ENCODE measurements at regions not wholly inside any gene's neighbourhood (a gene's known extent, or its start where the extent isn't known, plus 50 kb on each side); places are given as distances from the start of the nearest gene placed in this dataset.

GRCh38 chr7:113986216-113986615, 67.4 kb upstream of the PPP1R3A start:
- Histone ChIP-seq H3K4me1 (replicated peaks in 1 of 2) (no peaks in the 10 kb centered on the region), H3K4me3 (no peak overlapping the region), H3K36me3 (replicated peaks in 1 of 2) (no peaks in the 10 kb centered on the region), H3K9me3 (replicated peaks in 1 of 3) (no peaks in the 10 kb centered on the region), H3K27ac (no peak overlapping the region), H3K27me3 (no peaks in the 10 kb centered on the region)
- WGBS, 4 donors: 86 to 92% (median 88%) methylated on average over 2 of the region's 2 CpGs
- no peak for DNase-seq
- no peak for TF ChIP-seq POLR2A (IDR thresholded peaks at IDR 0.05)
- TF ChIP-seq, protein P1, sequence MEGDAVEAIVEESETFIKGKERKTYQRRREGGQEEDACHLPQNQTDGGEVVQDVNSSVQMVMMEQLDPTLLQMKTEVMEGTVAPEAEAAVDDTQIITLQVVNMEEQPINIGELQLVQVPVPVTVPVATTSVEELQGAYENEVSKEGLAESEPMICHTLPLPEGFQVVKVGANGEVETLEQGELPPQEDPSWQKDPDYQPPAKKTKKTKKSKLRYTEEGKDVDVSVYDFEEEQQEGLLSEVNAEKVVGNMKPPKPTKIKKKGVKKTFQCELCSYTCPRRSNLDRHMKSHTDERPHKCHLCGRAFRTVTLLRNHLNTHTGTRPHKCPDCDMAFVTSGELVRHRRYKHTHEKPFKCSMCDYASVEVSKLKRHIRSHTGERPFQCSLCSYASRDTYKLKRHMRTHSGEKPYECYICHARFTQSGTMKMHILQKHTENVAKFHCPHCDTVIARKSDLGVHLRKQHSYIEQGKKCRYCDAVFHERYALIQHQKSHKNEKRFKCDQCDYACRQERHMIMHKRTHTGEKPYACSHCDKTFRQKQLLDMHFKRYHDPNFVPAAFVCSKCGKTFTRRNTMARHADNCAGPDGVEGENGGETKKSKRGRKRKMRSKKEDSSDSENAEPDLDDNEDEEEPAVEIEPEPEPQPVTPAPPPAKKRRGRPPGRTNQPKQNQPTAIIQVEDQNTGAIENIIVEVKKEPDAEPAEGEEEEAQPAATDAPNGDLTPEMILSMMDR (IDR thresholded peaks at IDR 0.05): no peak
- intact Hi-C loops (cut with DNase I): no loop called here

GRCh38 chr7:113976508-113976907, 57.7 kb upstream of the PPP1R3A start:
- intact Hi-C loops (cut with DNase I): no loop called here
- 84 to 92% (median 87%) methylated on average over 4 of the region's 4 CpGs for WGBS, 4 donors
- no peak overlapping the region for H3K27ac ChIP-seq
- H3K27me3 ChIP-seq: no peaks in the 10 kb centered on the region
- H3K9me3 ChIP-seq (replicated peaks in 1 of 3): no peaks in the 10 kb centered on the region
- TF ChIP-seq, protein P1 (IDR thresholded peaks at IDR 0.05): no peak
- TF ChIP-seq POLR2A (IDR thresholded peaks at IDR 0.05): no peak
- H3K36me3 ChIP-seq (replicated peaks in 1 of 2): no peaks in the 10 kb centered on the region
- no peak overlapping the region for H3K4me3 ChIP-seq
- no peaks in the 10 kb centered on the region for H3K4me1 ChIP-seq (replicated peaks in 1 of 2)
- no peak for DNase-seq

DNA sequence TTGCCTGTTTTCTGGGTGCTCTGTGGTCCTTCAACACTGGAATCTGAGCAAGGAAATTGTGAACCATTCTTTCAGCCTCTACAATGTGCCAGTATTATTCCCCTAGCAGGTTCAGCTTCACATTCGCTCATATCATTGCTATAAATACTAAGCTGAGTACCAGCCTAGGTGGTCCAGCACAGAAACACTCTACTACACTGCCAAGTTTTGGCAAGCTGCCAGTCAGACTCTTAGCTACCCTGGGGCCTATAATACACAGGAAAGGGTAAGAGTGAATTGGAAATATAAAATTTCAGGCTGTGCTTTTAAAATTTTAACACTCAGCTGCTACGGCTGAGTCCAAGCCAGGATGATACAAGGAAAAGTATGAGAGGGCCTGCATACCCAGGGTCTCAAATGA, 49.9 kb upstream of the PPP1R3A start:
- no peak for DNase-seq
- Histone ChIP-seq H3K9me3 (replicated peaks in 1 of 3) (no peaks in the 10 kb centered on the region), H3K4me1 (replicated peaks in 1 of 2) (no peaks in the 10 kb centered on the region), H3K27me3 (no peaks in the 10 kb centered on the region), H3K27ac (no peak overlapping the region), H3K36me3 (replicated peaks in 1 of 2) (no peaks in the 10 kb centered on the region), H3K4me3 (no peak overlapping the region)
- intact Hi-C loops (cut with DNase I): no loop called here
- TF ChIP-seq POLR2A (IDR thresholded peaks at IDR 0.05): no peak
- TF ChIP-seq, protein P1 (IDR thresholded peaks at IDR 0.05): no peak
- WGBS, 4 donors: 39 to 44% (median 41%) methylated on average over 2 of the region's 2 CpGs

All from adrenal gland (tissue), 9 donors.